ENCODE measurements at regions not wholly inside any gene's neighbourhood (a gene's known extent, or its start where the extent isn't known, plus 50 kb on each side); places are given as distances from the start of the nearest gene placed in this dataset.

- TF ChIP-seq ZHX2 (IDR thresholded peaks at IDR 0.05; ENCODE audit: low read depth) (no peak), ZHX2 (CRISPR knock-in tag; IDR thresholded peaks at IDR 0.05; ENCODE audit: borderline replicate concordance) (no peak), HOXA9 (CRISPR knock-in tag; IDR thresholded peaks at IDR 0.05; ENCODE audit: borderline replicate concordance) (no peak)
Observed at GRCh38 chr11:119791047-119791446, 62.0 kb upstream of the NECTIN1 start (continued).

GRCh38 chr11:119790476-119790875 lies 61.5 kb upstream of the NECTIN1 start:
- no peak overlapping the region for H2AFZ ChIP-seq (ENCODE audit: low read length)
- intact Hi-C loops (cut with micrococcal nuclease; ENCODE audit: unreplicated experiment), result no loop called here
- FAIRE-seq, result no peak
- no peak for TF ChIP-seq HNF4A (CRISPR knock-in tag; IDR thresholded peaks at IDR 0.05)
- no peak for TF ChIP-seq KAT2B (IDR thresholded peaks at IDR 0.05; ENCODE audit: borderline replicate concordance, low read depth, low read length)
- no peak for TF ChIP-seq SP5 (CRISPR knock-in tag; IDR thresholded peaks at IDR 0.05; ENCODE audit: borderline replicate concordance, low read depth)
- no peak for TF ChIP-seq ISX (CRISPR knock-in tag; conservative IDR thresholded peaks at IDR 0.05)
- no peak for TF ChIP-seq NFIC (IDR thresholded peaks at IDR 0.05; ENCODE audit: low read length)
- no peak for TF ChIP-seq CBX5 (CRISPR knock-in tag; IDR thresholded peaks at IDR 0.05; ENCODE audit: borderline replicate concordance)
- TF ChIP-seq ELF4 (CRISPR knock-in tag; IDR thresholded peaks at IDR 0.05; ENCODE audit: borderline replicate concordance), result no peak
- no peak for TF ChIP-seq ELF1 (CRISPR knock-in tag; IDR thresholded peaks at IDR 0.05)
- CTCF ChIA-PET (ENCODE audit: low intra/inter-chr PET ratio, low total read pairs), result no interaction called here
- no peaks in the 10 kb centered on the region for H4K20me1 ChIP-seq (ENCODE audit: insufficient read depth, low read length)
- no peak overlapping the region for H3K4me2 ChIP-seq (ENCODE audit: low read depth, low read length)
- POLR2A ChIA-PET, result no interaction called here
- no peak for DNase-seq (ENCODE audit: low spot score)
- H3K9me3 ChIP-seq (ENCODE audit: low read length), result no peaks in the 10 kb centered on the region
- H3K9ac ChIP-seq (ENCODE audit: insufficient read depth, low read depth, low read length), result no peak overlapping the region
- H3K79me2 ChIP-seq (ENCODE audit: insufficient read depth, low read length), result no peaks in the 10 kb centered on the region
- H3K36me3 ChIP-seq (replicated peaks in 1 of 2; ENCODE audit: control insufficient read depth in 1 of 2, insufficient read depth in 2 of 2, low read length in 2 of 2), result no peaks in the 10 kb centered on the region
- BruUV-seq (replicated peaks), result no TSS peak
- no peaks in the 10 kb centered on the region for H3K4me1 ChIP-seq (ENCODE audit: insufficient read depth, low read length)
- ATAC-seq, result no peak
- no peak overlapping the region for H3K4me3 ChIP-seq (replicated peaks in 1 of 3; ENCODE audit: insufficient read depth in 1 of 3, low read depth in 2 of 3, low read length in 3 of 3)
- H3K27ac ChIP-seq (ENCODE audit: extremely low read length, insufficient read depth, low read length), result no peak overlapping the region
- peaks cover 8 to 29% of the 10 kb centered on the region in 2 experiments; a peak in 4 of 5 replicates for H3K27me3 ChIP-seq (ENCODE audit: control insufficient read depth in 1 of 2, insufficient read depth in 2 of 2, low read length in 2 of 2)
- WGBS (ENCODE audit: low lambda C conversion rate), result 22% methylated on average over 8 of the region's 9 CpGs
- in situ Hi-C loops (cut with HindIII; ENCODE audit: extremely low pct_ligation_motif_present, low pct_unique_long_range_greater_than_20kb), result no loop called here

All from HepG2 (cell line).